Nephron progenitor cell (in vitro differentiated cells): ENCODE measurements at regions not wholly inside any gene's neighbourhood (a gene's known extent, or its start where the extent isn't known, plus 50 kb on each side); places are given as distances from the start of the nearest gene placed in this dataset.
A peak's percentile ranks its signal among the peaks of the same experiment; 100 is the strongest.

ENCODE experiments used
- DNase-seq: peaks from one replicate; pipeline ENCODE4 v3.0.0; 2021
- H3K27ac Mint-ChIP-seq: 2 replicates; pipeline ENCODE4 v1.8.0; 2021; ENCODE audit warnings: mild to moderate bottlenecking, moderate library complexity, mixed read lengths
- H3K27me3 Mint-ChIP-seq: 2 replicates; pipeline ENCODE4 v1.8.0; 2021; ENCODE audit warnings: mild to moderate bottlenecking, low read depth, mixed read lengths; ENCODE audit not compliant: poor library complexity
- H3K36me3 Mint-ChIP-seq: 2 replicates; pipeline ENCODE4 v1.8.0; 2021; ENCODE audit warnings: low read depth, mixed read lengths
- H3K4me1 Mint-ChIP-seq: 2 replicates; pipeline ENCODE4 v1.8.0; 2021; ENCODE audit warnings: mixed read lengths
- H3K4me3 Mint-ChIP-seq: 2 replicates; pipeline ENCODE4 v1.8.0; 2021; ENCODE audit warnings: mild to moderate bottlenecking, moderate library complexity, mixed read lengths
- H3K9me3 Mint-ChIP-seq: 2 replicates; pipeline ENCODE4 v1.8.0; 2021; ENCODE audit warnings: mild to moderate bottlenecking, moderate library complexity, mixed read lengths
- CTCF ChIP-seq: fragments of 200-600 bp; sonication (generic); IDR thresholded peaks from 2 replicates; pipeline ENCODE4 v1.5.0; 2021; ENCODE audit warnings: antibody characterized with exemption

DNA sequence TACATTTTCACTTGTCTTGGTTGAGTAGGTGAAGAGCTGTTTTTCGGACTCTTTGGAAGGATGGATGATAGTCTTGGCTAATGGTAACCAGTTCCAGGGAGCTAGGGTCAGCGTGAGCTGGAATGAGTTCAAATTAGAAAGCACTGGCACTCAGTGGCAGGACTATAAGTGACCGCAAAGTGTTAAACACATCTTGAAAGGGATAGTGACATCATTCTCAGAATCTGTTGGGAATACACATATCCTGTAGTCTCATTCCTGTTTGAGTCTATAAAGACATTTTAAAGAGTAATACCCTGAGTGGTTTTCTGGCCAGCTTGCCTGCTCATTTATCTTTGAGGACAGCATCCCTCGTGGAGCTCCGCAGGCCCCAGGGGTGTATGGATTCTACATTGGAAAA is 56.7 kb upstream of the TMEM248 start:
- no peak for DNase-seq
- Mint-ChIP-seq H3K9me3 (no peaks in the 10 kb centered on the region), H3K27ac (peak overlapping the region; percentile 33), H3K4me1 (peaks cover 8% of the 10 kb centered on the region), H3K27me3 (peaks cover 2% of the 10 kb centered on the region), H3K4me3 (no peak overlapping the region), H3K36me3 (peaks cover 24% of the 10 kb centered on the region)
- TF ChIP-seq CTCF = no peak

DNA sequence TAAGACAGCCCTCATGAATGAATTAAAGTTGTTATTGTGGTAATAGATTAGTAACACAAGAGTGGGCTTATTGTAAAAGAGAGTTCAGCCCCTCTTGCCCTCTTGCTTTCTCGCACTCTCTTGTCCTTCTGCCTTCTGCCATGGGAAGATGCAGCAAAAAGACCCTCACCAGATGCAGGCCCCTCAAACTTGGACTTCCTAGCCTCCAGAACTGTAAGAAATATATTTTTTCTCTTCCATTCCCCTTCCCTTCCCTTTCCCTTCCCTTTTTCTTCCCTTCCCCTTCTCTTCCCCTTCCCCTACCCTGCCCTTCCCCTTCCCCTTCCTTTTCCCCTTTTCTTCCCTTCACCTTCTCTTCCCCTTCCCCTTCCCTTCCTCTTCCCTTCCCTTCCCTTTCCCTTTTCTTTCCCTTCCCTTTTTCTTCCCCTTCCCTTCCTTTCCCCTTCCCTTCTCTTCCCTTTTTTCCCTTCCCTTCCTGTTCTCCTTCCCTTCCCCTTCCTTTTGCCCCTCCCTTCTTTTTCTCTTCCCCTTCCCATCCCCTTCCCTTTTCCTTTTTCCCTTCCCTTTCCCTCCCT is 55.6 kb upstream of the TMEM248 start:
- Mint-ChIP-seq H3K36me3 (peaks cover 22% of the 10 kb centered on the region), H3K27me3 (peaks cover 2% of the 10 kb centered on the region), H3K9me3 (no peaks in the 10 kb centered on the region), H3K27ac (peak overlapping the region; percentile 50), H3K4me3 (no peak overlapping the region), H3K4me1 (no peaks in the 10 kb centered on the region)
- TF ChIP-seq CTCF = no peak
- DNase-seq = no peak

DNA sequence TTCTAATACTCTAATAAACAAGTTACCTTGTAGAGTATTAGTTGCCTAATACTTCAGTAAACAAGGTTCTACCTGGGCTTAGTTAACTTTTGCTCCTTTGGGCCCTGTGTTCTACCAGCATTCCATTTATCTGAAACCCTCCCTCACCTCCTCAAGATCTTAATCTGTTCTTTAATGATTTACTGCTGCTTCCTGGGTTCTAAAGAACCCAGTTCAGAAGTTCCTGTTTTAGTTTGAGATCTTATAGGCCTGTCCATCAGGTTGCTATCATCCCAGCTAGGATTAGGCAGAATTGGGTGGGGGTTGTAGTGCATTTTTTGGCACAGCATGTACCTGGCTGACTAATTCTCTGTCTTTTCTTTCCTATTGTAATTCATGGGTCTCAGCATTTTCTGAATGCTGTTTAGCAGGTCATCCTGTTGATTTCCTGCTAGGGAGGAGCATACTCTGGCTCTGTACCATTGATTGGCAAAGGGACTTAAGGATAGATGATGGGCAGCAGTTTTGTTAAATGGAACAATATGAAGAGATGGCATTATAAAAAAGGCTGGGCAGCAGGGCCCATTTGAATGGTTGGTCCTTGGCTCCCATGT is 53.7 kb upstream of the TMEM248 start:
- no peak overlapping the region for H3K27ac Mint-ChIP-seq
- H3K4me1 Mint-ChIP-seq = no peaks in the 10 kb centered on the region
- H3K36me3 Mint-ChIP-seq = peaks cover 24% of the 10 kb centered on the region
- DNase-seq = no peak
- H3K9me3 Mint-ChIP-seq = no peaks in the 10 kb centered on the region
- TF ChIP-seq CTCF = no peak
- H3K4me3 Mint-ChIP-seq = no peak overlapping the region
- H3K27me3 Mint-ChIP-seq = peaks cover 2% of the 10 kb centered on the region

GRCh38 chr7:66869660-66870450 is 51.2 kb upstream of the TMEM248 start:
- H3K36me3 Mint-ChIP-seq = peaks cover 20% of the 10 kb centered on the region
- DNase-seq = no peak
- no peak overlapping the region for H3K27ac Mint-ChIP-seq
- H3K4me3 Mint-ChIP-seq = no peak overlapping the region
- H3K4me1 Mint-ChIP-seq = no peaks in the 10 kb centered on the region
- no peak for TF ChIP-seq CTCF
- peaks cover 2% of the 10 kb centered on the region for H3K27me3 Mint-ChIP-seq
- H3K9me3 Mint-ChIP-seq = no peaks in the 10 kb centered on the region

DNA sequence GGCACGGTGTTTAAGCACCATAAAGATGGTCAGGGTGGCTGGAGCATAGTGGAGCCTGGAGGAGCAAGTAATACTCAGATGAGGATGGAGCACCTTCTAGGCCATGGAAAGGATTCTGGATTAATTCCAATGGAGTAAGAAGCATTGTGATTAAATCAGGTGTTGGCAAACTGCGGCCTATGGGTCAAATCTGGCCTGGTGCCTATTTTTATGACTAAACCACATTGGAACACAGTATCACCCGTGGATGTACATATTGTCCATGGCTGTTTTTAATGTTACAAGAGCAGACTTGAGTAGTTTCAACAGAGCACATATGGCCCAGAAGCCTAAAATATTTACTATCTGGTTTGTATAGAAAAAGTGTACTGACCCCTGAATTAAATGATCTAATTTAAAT is 49.9 kb upstream of the TMEM248 start:
- Mint-ChIP-seq H3K4me3 (no peak overlapping the region), H3K27ac (no peak overlapping the region), H3K36me3 (peaks cover 19% of the 10 kb centered on the region), H3K27me3 (no peaks in the 10 kb centered on the region), H3K4me1 (no peaks in the 10 kb centered on the region), H3K9me3 (no peaks in the 10 kb centered on the region)
- no peak for DNase-seq
- TF ChIP-seq CTCF = no peak
